ENCODE measurements at regions not wholly inside any gene's neighbourhood (a gene's known extent, or its start where the extent isn't known, plus 50 kb on each side); places are given as distances from the start of the nearest gene placed in this dataset.

- no peak for TF ChIP-seq CTCF (IDR thresholded peaks at IDR 0.05; ENCODE audit: insufficient read depth, low read length, severe bottlenecking)
- DNase-seq (ENCODE audit: low read depth), result no peak
- H3K36me3 ChIP-seq (ENCODE audit: control insufficient read depth, insufficient read depth, low read length), result no peaks in the 10 kb centered on the region
- H3K4me3 ChIP-seq (ENCODE audit: low read depth, low read length), result no peak overlapping the region
- FAIRE-seq, result no peak
- H3K27me3 ChIP-seq (ENCODE audit: control insufficient read depth, insufficient read depth, low read length), result no peaks in the 10 kb centered on the region
These were observed 179.4 kb upstream of the FN1 start for GRCh38 chr2:215615067-215615802.

- Histone ChIP-seq H3K27me3 (ENCODE audit: control insufficient read depth, insufficient read depth, low read length) (no peaks in the 10 kb centered on the region), H3K4me3 (ENCODE audit: low read depth, low read length) (no peak overlapping the region), H3K36me3 (ENCODE audit: control insufficient read depth, insufficient read depth, low read length) (no peaks in the 10 kb centered on the region)
- FAIRE-seq, result no peak
- TF ChIP-seq CTCF (IDR thresholded peaks at IDR 0.05; ENCODE audit: insufficient read depth, low read length, severe bottlenecking), result no peak
- DNase-seq (ENCODE audit: low read depth), result no peak
These were observed 178.4 kb upstream of the FN1 start for GRCh38 chr2:215614296-215614695.

- no peak for FAIRE-seq
- TF ChIP-seq CTCF (IDR thresholded peaks at IDR 0.05; ENCODE audit: insufficient read depth, low read length, severe bottlenecking), result no peak
These were observed 178.0 kb upstream of the FN1 start for GRCh38 chr2:215613888-215614287.

GRCh38 chr2:215613280-215613679, 177.4 kb upstream of the FN1 start:
- no peak for TF ChIP-seq CTCF (IDR thresholded peaks at IDR 0.05; ENCODE audit: insufficient read depth, low read length, severe bottlenecking)
- no peak overlapping the region for H3K4me3 ChIP-seq (ENCODE audit: low read depth, low read length)
- H3K36me3 ChIP-seq (ENCODE audit: control insufficient read depth, insufficient read depth, low read length), result no peaks in the 10 kb centered on the region
- H3K27me3 ChIP-seq (ENCODE audit: control insufficient read depth, insufficient read depth, low read length), result no peaks in the 10 kb centered on the region
- DNase-seq (ENCODE audit: low read depth) (no peak), FAIRE-seq (no peak)

More at GRCh38 chr2:215613888-215614287, 178.0 kb upstream of the FN1 start:
- Histone ChIP-seq H3K36me3 (ENCODE audit: control insufficient read depth, insufficient read depth, low read length) (no peaks in the 10 kb centered on the region), H3K4me3 (ENCODE audit: low read depth, low read length) (no peak overlapping the region), H3K27me3 (ENCODE audit: control insufficient read depth, insufficient read depth, low read length) (no peaks in the 10 kb centered on the region)
- no peak for DNase-seq (ENCODE audit: low read depth)

GRCh38 chr2:215612786-215613185, 176.9 kb upstream of the FN1 start:
- no peaks in the 10 kb centered on the region for H3K27me3 ChIP-seq (ENCODE audit: control insufficient read depth, insufficient read depth, low read length)
- DNase-seq (ENCODE audit: low read depth), result peak; percentile 57
- no peak for TF ChIP-seq CTCF (IDR thresholded peaks at IDR 0.05; ENCODE audit: insufficient read depth, low read length, severe bottlenecking)
- no peak overlapping the region for H3K4me3 ChIP-seq (ENCODE audit: low read depth, low read length)
- no peak for FAIRE-seq
- H3K36me3 ChIP-seq (ENCODE audit: control insufficient read depth, insufficient read depth, low read length), result no peaks in the 10 kb centered on the region
